RCC 7860 (cell line): ENCODE measurements at regions not wholly inside any gene's neighbourhood (a gene's known extent, or its start where the extent isn't known, plus 50 kb on each side); places are given as distances from the start of the nearest gene placed in this dataset.

Source experiments
- DNase-seq: peaks from one replicate; pipeline ENCODE4 v3.0.0-alpha.2; 2015; ENCODE audit warnings: low spot score
- FAIRE-seq: peaks from 2 replicates; lab custom pipeline; 2012; peaks lifted over from hg19 to GRCh38; lab: Jason Lieb, UNC

- no peak for DNase-seq
- no peak for FAIRE-seq
These were observed 115.0 kb downstream of the DNAJB9 start for GRCh38 chr7:108684629-108685028.

GRCh38 chr7:108686494-108686893, 116.8 kb downstream of the DNAJB9 start:
- DNase-seq = no peak

GRCh38 chr7:108697254-108697653, 127.6 kb downstream of the DNAJB9 start:
- FAIRE-seq = no peak
- no peak for DNase-seq

More at GRCh38 chr7:108686494-108686893, 116.8 kb downstream of the DNAJB9 start:
- no peak for FAIRE-seq

GRCh38 chr7:108711611-108712010, 141.9 kb downstream of the DNAJB9 start:
- DNase-seq (no peak), FAIRE-seq (no peak)

GRCh38 chr7:108716783-108717182, 147.1 kb downstream of the DNAJB9 start:
- DNase-seq (peak; percentile 79), FAIRE-seq (peak; percentile 73)

GRCh38 chr7:108717781-108718180, 148.1 kb downstream of the DNAJB9 start:
- FAIRE-seq = no peak
- DNase-seq = no peak

- FAIRE-seq (no peak), DNase-seq (no peak)
These were observed 150.0 kb downstream of the DNAJB9 start for GRCh38 chr7:108719631-108720030.

GRCh38 chr7:108722561-108722960, 152.9 kb downstream of the DNAJB9 start:
- FAIRE-seq (no peak), DNase-seq (no peak)

GRCh38 chr7:108723381-108723814, 153.7 kb downstream of the DNAJB9 start:
- FAIRE-seq = no peak
- DNase-seq = no peak

GRCh38 chr7:108724251-108725100, 154.8 kb downstream of the DNAJB9 start:
- DNase-seq = no peak

GRCh38 chr7:108735814-108736213, 166.1 kb downstream of the DNAJB9 start:
- DNase-seq (no peak), FAIRE-seq (no peak)

More at GRCh38 chr7:108724251-108725100, 154.8 kb downstream of the DNAJB9 start:
- FAIRE-seq = no peak

- DNase-seq (no peak), FAIRE-seq (no peak)
These were observed 166.7 kb downstream of the DNAJB9 start for GRCh38 chr7:108736221-108736891.

- no peak for FAIRE-seq
These were observed 201.5 kb downstream of the DNAJB9 start for GRCh38 chr7:108770981-108771745.

GRCh38 chr7:108771853-108772252, 202.2 kb downstream of the DNAJB9 start:
- FAIRE-seq = no peak
- DNase-seq = no peak

More at GRCh38 chr7:108770981-108771745, 201.5 kb downstream of the DNAJB9 start:
- no peak for DNase-seq

GRCh38 chr7:108777966-108778365, 208.3 kb downstream of the DNAJB9 start:
- DNase-seq (no peak), FAIRE-seq (no peak)

- DNase-seq = no peak
- FAIRE-seq = peak; percentile 57
These were observed 219.8 kb downstream of the DNAJB9 start for GRCh38 chr7:108789451-108789850.

GRCh38 chr7:108794466-108794865, 224.8 kb downstream of the DNAJB9 start:
- FAIRE-seq = no peak

GRCh38 chr7:108802650-108803049, 233.0 kb downstream of the DNAJB9 start:
- FAIRE-seq (no peak), DNase-seq (no peak)

More at GRCh38 chr7:108794466-108794865, 224.8 kb downstream of the DNAJB9 start:
- DNase-seq = no peak

GRCh38 chr7:108805808-108806397, 236.2 kb downstream of the DNAJB9 start:
- peak; percentile 78 for FAIRE-seq
- DNase-seq = peak; percentile 40

- FAIRE-seq (peak; percentile 97), DNase-seq (peak; percentile 60)
These were observed 239.0 kb downstream of the DNAJB9 start for GRCh38 chr7:108808549-108809266.
